A549 (cell line): ENCODE measurements at regions not wholly inside any gene's neighbourhood (a gene's known extent, or its start where the extent isn't known, plus 50 kb on each side); places are given as distances from the start of the nearest gene placed in this dataset.

Experiments
- BHLHE40 ChIP-seq: IDR thresholded peaks from 2 replicates; pipeline ENCODE4 v1.6.1; 2012; ENCODE audit warnings: low read depth, low read length, inconsistent platforms
- CTCF ChIP-seq: fragments of >200 bp; sonication (Bioruptor Twin); formaldehyde crosslinking; IDR thresholded peaks from 3 replicates; pipeline ENCODE4 v1.5.1; 2016
- MYC ChIP-seq: IDR thresholded peaks from 2 replicates; pipeline ENCODE4 v1.6.1; 2012; ENCODE audit warnings: mild to moderate bottlenecking, inconsistent platforms, low read length, improper control_type of control experiment, borderline replicate concordance

DNA sequence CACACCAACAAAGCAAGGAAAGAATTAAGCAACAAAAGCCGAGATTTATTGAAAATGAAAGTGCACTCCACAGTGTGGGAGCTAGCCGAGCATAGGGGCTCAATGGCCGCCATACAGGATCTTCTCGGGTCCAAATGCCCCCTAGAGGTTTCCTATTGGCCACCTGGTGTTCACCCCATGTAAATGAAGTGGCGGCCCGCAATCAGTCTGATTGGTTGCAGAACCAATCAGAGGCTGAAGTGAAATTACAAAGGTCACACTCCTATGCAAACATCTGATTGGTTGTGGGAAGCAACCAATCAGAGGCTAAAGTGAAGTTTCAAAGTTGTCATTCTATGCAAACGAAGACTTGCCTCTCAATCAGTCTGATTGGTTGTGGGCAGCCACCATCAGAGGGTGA, 61.8 kb upstream of the SLC35B4 start:
- TF ChIP-seq MYC: no peak
- no peak for TF ChIP-seq CTCF
- TF ChIP-seq BHLHE40: no peak
